B cell (primary cell): ENCODE measurements at regions not wholly inside any gene's neighbourhood (a gene's known extent, or its start where the extent isn't known, plus 50 kb on each side); places are given as distances from the start of the nearest gene placed in this dataset.

ENCODE experiments used
- ATAC-seq: fragments of 200-7000 bp; cut with Tn5 transposase; one replicate; pipeline ENCODE4 v1.10.0; 2021; ENCODE audit warnings: low read depth, mild to moderate bottlenecking, moderate number of reproducible peaks, moderate library complexity
- CTCF ChIA-PET: fragments of 350-600 bp; sonication (Branson Sonifier 250); formaldehyde crosslinking; loops from one replicate; lab custom pipeline; 2021; ENCODE audit warnings: antibody characterized with exemption, inconsistent platforms; lab: Charles Lee
- POLR2A ChIA-PET: fragments of 350-600 bp; sonication (Branson Sonifier 250); formaldehyde crosslinking; loops from one replicate; lab custom pipeline; 2021; ENCODE audit warnings: antibody characterized with exemption; lab: Charles Lee
- DNase-seq: peaks from one replicate; pipeline ENCODE4 v3.0.0; 2013
- H2AFZ ChIP-seq: 2 replicates; pipeline ENCODE4 v1.6.1; 2012; ENCODE audit warnings: mild to moderate bottlenecking, low read depth, low read length; ENCODE audit not compliant: insufficient read depth, poor library complexity, severe bottlenecking
- H3K27ac ChIP-seq, 2 donors: 1 replicate in 1 of 2; 2 replicates in 1 of 2; pipeline ENCODE4 v1.5.1; 2012 to 2013; ENCODE audit warnings: low read length in 2 of 2, mild to moderate bottlenecking in 2 of 2, moderate library complexity in 1 of 2
- H3K27me3 ChIP-seq, 4 experiments: fragments of 200-600 bp in 1 of 4; sonication (generic) in 1 of 4; replicated peaks in 1 of 4; 1 replicate in 2 of 4; 2 replicates in 2 of 4; pipeline versions ENCODE4 v1.6.1 to v1.7.0; 2013 to 2016; ENCODE audit warnings: low read length in 3 of 4, mild to moderate bottlenecking in 2 of 4, mixed read lengths in 1 of 4, moderate library complexity in 1 of 4; ENCODE audit not compliant: insufficient read depth in 4 of 4, control insufficient read depth in 3 of 4; ENCODE audit errors: control extremely low read depth in 1 of 4
- H3K36me3 ChIP-seq, 2 experiments: replicated peaks in 1 of 2; 1 replicate in 1 of 2; 2 replicates in 1 of 2; pipeline versions ENCODE4 v1.6.1 to v1.7.1; 2013; ENCODE audit warnings: low read length in 1 of 2; ENCODE audit not compliant: insufficient read depth in 2 of 2, control insufficient read depth in 1 of 2; ENCODE audit errors: control extremely low read depth in 1 of 2, extremely low read depth in 1 of 2
- H3K4me1 ChIP-seq, 2 donors: fragments of 200-600 bp in 1 of 2; sonication (generic) in 1 of 2; 1 replicate in 1 of 2; 2 replicates in 1 of 2; pipeline versions ENCODE4 v1.5.1 to v1.6.1; 2013 to 2017; ENCODE audit warnings: low read length in 2 of 2; ENCODE audit not compliant: control insufficient read depth in 2 of 2, insufficient read depth in 2 of 2
- H3K4me2 ChIP-seq: replicated peaks from 2 replicates; pipeline ENCODE3; 2012; ENCODE audit warnings: mild to moderate bottlenecking, low read depth, low read length; ENCODE audit not compliant: poor library complexity, severe bottlenecking
- H3K4me3 ChIP-seq, 5 experiments: fragments of 200-600 bp in 1 of 5; sonication (generic) in 1 of 5; 1 replicate in 3 of 5; 2 replicates in 2 of 5; pipeline versions ENCODE4 v1.5.1 to v1.7.0; 2011 to 2016; ENCODE audit warnings: low read length in 4 of 5, mild to moderate bottlenecking in 4 of 5, low read depth in 2 of 5, control low read depth in 1 of 5, moderate library complexity in 1 of 5; ENCODE audit not compliant: insufficient read depth in 1 of 5; ENCODE audit errors: control extremely low read depth in 1 of 5, extremely low read depth in 1 of 5
- H3K79me2 ChIP-seq: fragments of 200-600 bp; sonication (generic); one replicate; pipeline ENCODE4 v1.6.0; 2016; ENCODE audit warnings: low read length; ENCODE audit not compliant: control insufficient read depth, insufficient read depth
- H3K9ac ChIP-seq: fragments of 200-600 bp; sonication (generic); 2 replicates; pipeline ENCODE4 v1.6.1; 2017; ENCODE audit warnings: mild to moderate bottlenecking, low read length, moderate library complexity
- H3K9me3 ChIP-seq, 3 donors: one replicate each; pipeline versions ENCODE4 v1.6.1 to v1.7.1; 2013; ENCODE audit warnings: low read length in 2 of 3; ENCODE audit not compliant: control insufficient read depth in 2 of 3, insufficient read depth in 1 of 3; ENCODE audit errors: control extremely low read depth in 1 of 3
- H4K20me1 ChIP-seq: 2 replicates; pipeline ENCODE4 v1.6.0; 2012; ENCODE audit warnings: mild to moderate bottlenecking, low read length; ENCODE audit not compliant: insufficient read depth, control insufficient read depth, poor library complexity, severe bottlenecking
- H3K27ac Mint-ChIP-seq: one replicate; pipeline ENCODE4 v1.8.0; 2021; ENCODE audit warnings: mixed read lengths
- H3K27me3 Mint-ChIP-seq: one replicate; pipeline ENCODE4 v1.8.0; 2021; ENCODE audit warnings: mixed read lengths
- H3K4me1 Mint-ChIP-seq: one replicate; pipeline ENCODE4 v1.8.0; 2021; ENCODE audit warnings: mixed read lengths
- H3K4me3 Mint-ChIP-seq: one replicate; pipeline ENCODE4 v1.8.0; 2021; ENCODE audit warnings: mixed read lengths
- H3K9me3 Mint-ChIP-seq: one replicate; pipeline ENCODE4 v1.8.0; 2022; ENCODE audit warnings: mixed read lengths; ENCODE audit not compliant: insufficient read depth
- CTCF ChIP-seq: fragments of 200-600 bp; IDR thresholded peaks from one replicate; pipeline ENCODE4 v1.8.0; 2022; ENCODE audit warnings: antibody characterized with exemption, mild to moderate bottlenecking
- EZH2 ChIP-seq: IDR thresholded peaks from 2 replicates; pipeline ENCODE4 v1.6.1; 2012; ENCODE audit warnings: borderline replicate concordance, low read depth, mild to moderate bottlenecking, moderate library complexity, low read length; ENCODE audit not compliant: insufficient read depth, poor library complexity, severe bottlenecking
- WGBS: methylation state at CpG from one replicate; pipeline ENCODE4 v1.1.5; 2013; ENCODE audit warnings: missing lambda C conversion rate; ENCODE audit not compliant: insufficient coverage; 5-methylcytosine and 5-hydroxymethylcytosine counted together
- intact Hi-C: fragments of 100-400 bp; cut with micrococcal nuclease; formaldehyde crosslinking; loops from one replicate; pipeline ENCODE4 v1.10.0; 2022

GRCh38 chr2:83786140-83786539 is 672.9 kb downstream of the SUCLG1 start:
- no peaks in the 10 kb centered on the region for H3K9me3 Mint-ChIP-seq

GRCh38 chr2:83784947-83785346 is 674.1 kb downstream of the SUCLG1 start:
- Histone ChIP-seq H3K36me3 (no peaks in the 10 kb centered on the region), H3K4me2 (no peak overlapping the region), H3K27me3 (no peaks in the 10 kb centered on the region), H3K9ac (no peak overlapping the region), H3K27ac (no peak overlapping the region), H4K20me1 (no peaks in the 10 kb centered on the region), H3K79me2 (no peaks in the 10 kb centered on the region), H3K4me1 (no peaks in the 10 kb centered on the region), H3K9me3 (no peaks in the 10 kb centered on the region), H2AFZ (no peak overlapping the region), H3K4me3 (no peak overlapping the region)
- Mint-ChIP-seq H3K27me3 (no peaks in the 10 kb centered on the region), H3K9me3 (peaks cover 2% of the 10 kb centered on the region), H3K27ac (no peak overlapping the region), H3K4me3 (no peak overlapping the region), H3K4me1 (no peaks in the 10 kb centered on the region)
- ATAC-seq (no peak), DNase-seq (no peak)
- WGBS = 14% methylated on average over 1 of the region's 1 CpG
- CTCF ChIA-PET = no interaction called here
- TF ChIP-seq CTCF = no peak
- no peak for TF ChIP-seq EZH2
- intact Hi-C loops = no loop called here
- POLR2A ChIA-PET = no interaction called here

More at GRCh38 chr2:83786140-83786539, 672.9 kb downstream of the SUCLG1 start:
- H3K4me2 ChIP-seq = no peak overlapping the region
- H3K4me3 Mint-ChIP-seq = no peak overlapping the region
- H3K36me3 ChIP-seq = no peaks in the 10 kb centered on the region
- no peak overlapping the region for H2AFZ ChIP-seq
- POLR2A ChIA-PET = no interaction called here
- no peak overlapping the region for H3K27ac ChIP-seq
- TF ChIP-seq EZH2 (no peak), CTCF (no peak)
- no peak for ATAC-seq
- H3K9ac ChIP-seq = no peak overlapping the region
- intact Hi-C loops = no loop called here
- H3K79me2 ChIP-seq = no peaks in the 10 kb centered on the region
- H3K4me1 Mint-ChIP-seq = no peaks in the 10 kb centered on the region
- no peak for DNase-seq
- H3K27me3 ChIP-seq = no peaks in the 10 kb centered on the region
- no CpG with 5 or more reads among the region's 4 CpGs for WGBS
- no peak overlapping the region for H3K27ac Mint-ChIP-seq
- no peaks in the 10 kb centered on the region for H3K4me1 ChIP-seq
- no peak overlapping the region for H3K4me3 ChIP-seq
- H4K20me1 ChIP-seq = no peaks in the 10 kb centered on the region
- CTCF ChIA-PET = no interaction called here
- no peaks in the 10 kb centered on the region for H3K27me3 Mint-ChIP-seq
- H3K9me3 ChIP-seq = no peaks in the 10 kb centered on the region
